HepG2 (cell line): ENCODE measurements at regions not wholly inside any gene's neighbourhood (a gene's known extent, or its start where the extent isn't known, plus 50 kb on each side); places are given as distances from the start of the nearest gene placed in this dataset.
A peak's percentile ranks its signal among the peaks of the same experiment; 100 is the strongest.

ENCODE experiments used
- ADNP ChIP-seq: sonication (generic); formaldehyde crosslinking; IDR thresholded peaks from 2 replicates; pipeline ENCODE4 v1.4.0; 2020; ENCODE audit warnings: missing genetic modification reagents
- CREB1 ChIP-seq, 2 experiments: fragments of 450-650 bp in 1 of 2; IDR thresholded peaks; 2 replicates each; pipeline ENCODE4 v1.6.1; 2016 to 2017; ENCODE audit warnings: control low read depth in 1 of 2, mild to moderate bottlenecking in 1 of 2, missing compliant biosample characterization in 1 of 2, missing genetic modification characterization in 1 of 2
- CREM ChIP-seq, 2 experiments: sonication (generic) in 1 of 2; formaldehyde crosslinking in 1 of 2; IDR thresholded peaks; 2 replicates each; pipeline versions ENCODE4 v1.4.0 to v1.6.1; 2016 to 2020; ENCODE audit warnings: antibody characterized with exemption in 1 of 2, mild to moderate bottlenecking in 1 of 2, missing genetic modification reagents in 1 of 2
- DMAP1 ChIP-seq: IDR thresholded peaks from 2 replicates; pipeline ENCODE4 v1.6.1; 2016
- HNF4A ChIP-seq: sonication (generic); formaldehyde crosslinking; IDR thresholded peaks from 2 replicates; pipeline ENCODE4 v1.4.0; 2020; ENCODE audit warnings: missing genetic modification reagents
- KLF12 ChIP-seq: sonication (generic); formaldehyde crosslinking; IDR thresholded peaks from 2 replicates; pipeline ENCODE4 v1.4.0; 2020; ENCODE audit warnings: missing genetic modification reagents, borderline replicate concordance
- KLF13 ChIP-seq: sonication (generic); formaldehyde crosslinking; IDR thresholded peaks from 2 replicates; pipeline ENCODE4 v1.4.0; 2020; ENCODE audit warnings: mild to moderate bottlenecking, missing genetic modification reagents
- KLF15 ChIP-seq: sonication (generic); formaldehyde crosslinking; IDR thresholded peaks from 2 replicates; pipeline ENCODE4 v1.8.1; 2023; ENCODE audit warnings: borderline replicate concordance, mild to moderate bottlenecking, inconsistent platforms, missing genetic modification reagents, mixed read lengths
- MIXL1 ChIP-seq: IDR thresholded peaks from 2 replicates; pipeline ENCODE4 v1.6.1; 2016
- MTF1 ChIP-seq: sonication (generic); formaldehyde crosslinking; IDR thresholded peaks from 2 replicates; pipeline ENCODE4 v1.5.0; 2020; ENCODE audit warnings: missing genetic modification reagents
- MXI1 ChIP-seq: IDR thresholded peaks from 3 replicates; pipeline ENCODE4 v1.6.1; 2012; ENCODE audit warnings: low read depth, low read length, inconsistent platforms, borderline replicate concordance
- RARG ChIP-seq: sonication (generic); formaldehyde crosslinking; IDR thresholded peaks from 2 replicates; pipeline ENCODE4 v1.4.0; 2020; ENCODE audit warnings: low read depth, mild to moderate bottlenecking, missing genetic modification reagents
- SMARCE1 ChIP-seq: fragments of 450-650 bp; IDR thresholded peaks from 2 replicates; pipeline ENCODE4 v1.6.1; 2017; ENCODE audit warnings: borderline replicate concordance
- SNAPC2 ChIP-seq: sonication (generic); formaldehyde crosslinking; IDR thresholded peaks from 2 replicates; pipeline ENCODE4 v1.8.1; 2022; ENCODE audit warnings: mild to moderate bottlenecking, missing genetic modification reagents
- YY1 ChIP-seq: IDR thresholded peaks from 2 replicates; pipeline ENCODE4 v1.6.1; 2011; ENCODE audit warnings: low read length, low read depth, moderate library complexity, mild to moderate bottlenecking; ENCODE audit not compliant: insufficient read depth, insufficient replicate concordance
- ZBTB43 ChIP-seq: sonication (generic); formaldehyde crosslinking; conservative IDR thresholded peaks from 2 replicates; pipeline ENCODE4 v1.4.0; 2020; ENCODE audit warnings: missing genetic modification reagents
- ZNF10 ChIP-seq: sonication (generic); formaldehyde crosslinking; IDR thresholded peaks from 2 replicates; pipeline ENCODE4 v1.4.0; 2020; ENCODE audit warnings: mild to moderate bottlenecking, low read depth, missing genetic modification reagents, borderline replicate concordance
- ZNF383 ChIP-seq: sonication (generic); formaldehyde crosslinking; IDR thresholded peaks from 2 replicates; pipeline ENCODE4 v1.4.0; 2020; ENCODE audit warnings: missing genetic modification reagents, mild to moderate bottlenecking, borderline replicate concordance
- ZNF556 ChIP-seq: sonication (generic); formaldehyde crosslinking; IDR thresholded peaks from 2 replicates; pipeline ENCODE4 v1.4.0; 2020; ENCODE audit warnings: mild to moderate bottlenecking, missing genetic modification reagents, borderline replicate concordance
- ZNF616 ChIP-seq: sonication (generic); formaldehyde crosslinking; IDR thresholded peaks from 2 replicates; pipeline ENCODE4 v1.5.0; 2020; ENCODE audit warnings: low read depth, mild to moderate bottlenecking, missing genetic modification reagents
- ZNF670 ChIP-seq: sonication (generic); formaldehyde crosslinking; IDR thresholded peaks from 2 replicates; pipeline ENCODE4 v1.8.0; 2022; ENCODE audit warnings: mild to moderate bottlenecking, missing genetic modification reagents, borderline replicate concordance
- ZNF780A ChIP-seq: sonication (generic); formaldehyde crosslinking; IDR thresholded peaks from 2 replicates; pipeline ENCODE4 v1.8.0; 2022; ENCODE audit warnings: mild to moderate bottlenecking, missing genetic modification reagents, moderate library complexity
- ZNF788 ChIP-seq: sonication (generic); formaldehyde crosslinking; IDR thresholded peaks from 2 replicates; pipeline ENCODE4 v1.5.0; 2020; ENCODE audit warnings: mild to moderate bottlenecking, missing genetic modification reagents, borderline replicate concordance
- ZNF792 ChIP-seq: IDR thresholded peaks from 2 replicates; pipeline ENCODE4 v1.6.1; 2016
- TF ChIP-seq, protein P1 (sequence below): sonication (generic); formaldehyde crosslinking; IDR thresholded peaks from 2 replicates; pipeline ENCODE4 v1.8.0; 2022; ENCODE audit warnings: mild to moderate bottlenecking, missing genetic modification reagents; ENCODE audit not compliant: insufficient replicate concordance
- TF ChIP-seq, protein P2 (sequence below): sonication (generic); formaldehyde crosslinking; IDR thresholded peaks from 2 replicates; pipeline ENCODE4 v1.8.0; 2022; ENCODE audit warnings: missing genetic modification reagents, mild to moderate bottlenecking, borderline replicate concordance
- TF ChIP-seq, protein P3 (sequence below): sonication (generic); formaldehyde crosslinking; IDR thresholded peaks from 2 replicates; pipeline ENCODE4 v1.5.0; 2020; ENCODE audit warnings: missing genetic modification reagents

GRCh38 chr2:45256867-45257641 lies 247.8 kb upstream of the SIX2 start (continued):
- no peak for TF ChIP-seq CREM (IDR thresholded peaks at IDR 0.05)
- TF ChIP-seq CREM (CRISPR knock-in tag; IDR thresholded peaks at IDR 0.05) = no peak
- TF ChIP-seq ZNF556 (CRISPR knock-in tag) = 0 out of 2 replicates have a peak, but pooled peaks have one; percentile 23
- TF ChIP-seq MXI1 = no peak
- no peak for TF ChIP-seq CREB1 (IDR thresholded peaks at IDR 0.05)
- no peak for TF ChIP-seq CREB1 (CRISPR knock-in tag; IDR thresholded peaks at IDR 0.05)
- no peak for TF ChIP-seq ZNF10 (CRISPR knock-in tag)
- TF ChIP-seq, protein P1, sequence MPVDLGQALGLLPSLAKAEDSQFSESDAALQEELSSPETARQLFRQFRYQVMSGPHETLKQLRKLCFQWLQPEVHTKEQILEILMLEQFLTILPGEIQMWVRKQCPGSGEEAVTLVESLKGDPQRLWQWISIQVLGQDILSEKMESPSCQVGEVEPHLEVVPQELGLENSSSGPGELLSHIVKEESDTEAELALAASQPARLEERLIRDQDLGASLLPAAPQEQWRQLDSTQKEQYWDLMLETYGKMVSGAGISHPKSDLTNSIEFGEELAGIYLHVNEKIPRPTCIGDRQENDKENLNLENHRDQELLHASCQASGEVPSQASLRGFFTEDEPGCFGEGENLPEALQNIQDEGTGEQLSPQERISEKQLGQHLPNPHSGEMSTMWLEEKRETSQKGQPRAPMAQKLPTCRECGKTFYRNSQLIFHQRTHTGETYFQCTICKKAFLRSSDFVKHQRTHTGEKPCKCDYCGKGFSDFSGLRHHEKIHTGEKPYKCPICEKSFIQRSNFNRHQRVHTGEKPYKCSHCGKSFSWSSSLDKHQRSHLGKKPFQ (CRISPR knock-in tag) = no peak
- no peak for TF ChIP-seq ZBTB43 (CRISPR knock-in tag)
- TF ChIP-seq ZNF383 (CRISPR knock-in tag) = peak; percentile 82; the same call in 1 of the 2 replicates
- peak; percentile 50 for TF ChIP-seq HNF4A (CRISPR knock-in tag)
- TF ChIP-seq ZNF792 = peak; percentile 81; the same call in 1 of the 2 replicates
- no peak for TF ChIP-seq KLF15 (CRISPR knock-in tag)
- no peak; the same call in 1 of the 2 replicates for TF ChIP-seq SNAPC2 (CRISPR knock-in tag)
- TF ChIP-seq, protein P2, sequence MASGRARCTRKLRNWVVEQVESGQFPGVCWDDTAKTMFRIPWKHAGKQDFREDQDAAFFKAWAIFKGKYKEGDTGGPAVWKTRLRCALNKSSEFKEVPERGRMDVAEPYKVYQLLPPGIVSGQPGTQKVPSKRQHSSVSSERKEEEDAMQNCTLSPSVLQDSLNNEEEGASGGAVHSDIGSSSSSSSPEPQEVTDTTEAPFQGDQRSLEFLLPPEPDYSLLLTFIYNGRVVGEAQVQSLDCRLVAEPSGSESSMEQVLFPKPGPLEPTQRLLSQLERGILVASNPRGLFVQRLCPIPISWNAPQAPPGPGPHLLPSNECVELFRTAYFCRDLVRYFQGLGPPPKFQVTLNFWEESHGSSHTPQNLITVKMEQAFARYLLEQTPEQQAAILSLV (CRISPR knock-in tag) = no peak
- TF ChIP-seq MTF1 (CRISPR knock-in tag) = no peak
- TF ChIP-seq DMAP1 (CRISPR knock-in tag) = no peak
- TF ChIP-seq KLF13 = no peak
- TF ChIP-seq ZNF616 (CRISPR knock-in tag) = no peak
- no peak for TF ChIP-seq KLF12 (CRISPR knock-in tag)
- peak; percentile 47; the same call in 1 of the 2 replicates for TF ChIP-seq ZNF788
- TF ChIP-seq SMARCE1 = no peak
- TF ChIP-seq MIXL1 (CRISPR knock-in tag) = no peak
- TF ChIP-seq, protein P3, sequence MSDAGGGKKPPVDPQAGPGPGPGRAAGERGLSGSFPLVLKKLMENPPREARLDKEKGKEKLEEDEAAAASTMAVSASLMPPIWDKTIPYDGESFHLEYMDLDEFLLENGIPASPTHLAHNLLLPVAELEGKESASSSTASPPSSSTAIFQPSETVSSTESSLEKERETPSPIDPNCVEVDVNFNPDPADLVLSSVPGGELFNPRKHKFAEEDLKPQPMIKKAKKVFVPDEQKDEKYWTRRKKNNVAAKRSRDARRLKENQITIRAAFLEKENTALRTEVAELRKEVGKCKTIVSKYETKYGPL = no peak
- 0 out of 2 replicates have a peak, but pooled peaks have one; percentile 67 for TF ChIP-seq RARG (CRISPR knock-in tag)
- no peak for TF ChIP-seq YY1
- no peak for TF ChIP-seq ADNP
- TF ChIP-seq ZNF670 (CRISPR knock-in tag) = no peak
- TF ChIP-seq ZNF780A (CRISPR knock-in tag) = no peak
